ENCODE measurements at regions not wholly inside any gene's neighbourhood (a gene's known extent, or its start where the extent isn't known, plus 50 kb on each side); places are given as distances from the start of the nearest gene placed in this dataset.
"Not testable (repeated sequence)": the region's sequence is repeated elsewhere in the genome, so short reads cannot be mapped to it uniquely, and the experiment has no call there.

DNA sequence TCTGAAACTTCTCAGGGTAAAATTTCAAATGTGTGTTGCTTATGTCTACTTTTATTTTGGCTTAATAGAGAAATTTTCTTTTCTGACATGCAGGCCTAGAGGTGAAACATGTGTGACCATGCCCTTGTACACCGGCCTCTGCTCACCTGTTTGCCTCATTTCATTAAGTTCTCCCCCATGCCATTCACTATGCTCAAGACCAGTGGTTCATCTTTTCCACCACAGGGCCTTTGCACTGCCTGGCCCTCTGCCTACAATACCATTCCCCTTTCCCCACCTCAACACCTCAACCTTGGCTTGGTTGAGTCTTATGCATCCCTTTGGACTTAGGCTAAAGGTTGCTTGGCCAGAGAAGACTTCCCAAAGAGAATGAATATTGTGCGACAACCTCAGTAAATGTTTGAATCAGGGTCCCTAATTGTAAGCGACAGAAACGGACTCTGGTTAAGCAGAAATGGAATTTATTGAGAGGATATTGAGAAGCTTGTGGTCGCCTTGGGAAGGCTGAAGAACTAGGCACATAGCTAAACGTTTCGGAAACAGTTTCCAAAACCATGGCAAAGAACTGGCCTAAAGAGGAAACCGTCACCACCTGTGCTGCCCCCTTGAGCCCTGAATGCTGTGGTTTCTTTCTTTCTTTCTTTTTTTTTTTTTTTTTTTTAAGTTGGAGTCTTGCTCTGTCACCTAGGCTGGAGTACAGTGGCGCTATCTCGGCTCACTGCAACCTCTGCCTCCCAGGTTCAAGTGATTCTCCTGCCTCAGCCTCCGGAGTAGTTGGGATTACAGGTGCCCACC, 152.2 kb downstream of the SOX4 start:
- no peak for DNase-seq

DNA sequence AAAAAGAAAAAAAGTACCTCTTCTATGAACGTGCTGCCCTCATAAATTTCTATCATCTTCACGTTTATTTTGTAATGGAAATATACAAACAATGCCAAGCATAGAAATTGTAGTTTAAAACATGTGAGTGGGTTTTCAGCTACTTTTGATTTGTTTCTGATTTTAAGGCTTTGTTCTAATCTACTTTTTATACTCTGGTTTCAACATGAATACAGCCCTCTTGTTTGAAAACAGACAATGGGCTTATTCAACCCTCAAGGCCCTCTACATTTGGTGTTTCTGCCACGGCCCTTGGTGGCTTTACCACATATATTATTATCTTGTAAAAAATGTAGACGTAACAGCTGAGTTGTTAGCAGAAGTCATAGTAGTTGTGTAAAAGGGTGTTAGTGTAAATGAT, 153.9 kb downstream of the SOX4 start:
- no peak for DNase-seq

GRCh38 chr6:21748343-21749056, 154.9 kb downstream of the SOX4 start:
- DNase-seq, result peak; percentile 38

- no peak for DNase-seq
These were observed 156.2 kb downstream of the SOX4 start for GRCh38 chr6:21749754-21750153.

DNA sequence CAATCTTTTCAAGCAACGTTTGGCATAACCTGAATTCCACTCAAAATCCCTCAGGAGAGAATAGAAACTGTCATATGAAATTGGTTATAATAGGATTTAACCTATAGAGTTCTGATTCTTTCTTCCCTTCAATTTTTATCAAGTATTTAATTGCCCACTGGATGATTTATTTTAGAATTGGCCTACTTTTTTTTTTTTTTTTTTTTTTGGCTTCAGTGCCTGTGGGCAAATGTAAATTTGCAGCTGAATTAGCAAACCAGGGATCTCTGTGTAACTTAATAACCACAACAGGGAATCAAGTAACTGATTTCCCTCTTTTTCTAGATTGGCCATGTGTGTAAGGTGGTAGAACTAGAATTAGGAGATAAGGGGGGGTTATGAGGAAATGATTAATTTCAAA, 157.0 kb downstream of the SOX4 start:
- DNase-seq, result no peak

DNA sequence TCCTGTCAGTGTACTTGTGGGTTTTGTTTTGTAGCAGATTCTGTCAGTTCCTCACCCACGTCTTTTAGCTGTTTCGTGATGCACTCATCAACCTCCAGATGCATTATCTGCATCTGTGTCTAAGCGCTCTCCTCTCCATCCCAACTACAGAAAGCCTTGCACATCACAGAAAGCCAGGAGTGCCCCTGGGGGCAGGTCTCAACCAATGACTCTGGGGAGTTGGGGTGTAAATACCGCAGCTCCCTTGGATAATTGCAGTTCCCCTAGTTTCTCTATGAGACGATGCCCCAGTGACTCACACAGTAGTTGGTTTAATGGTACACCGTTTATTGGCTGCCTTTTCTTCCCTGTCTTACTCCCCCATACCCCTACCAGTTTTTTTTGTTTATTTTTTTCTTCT, 158.1 kb downstream of the SOX4 start:
- no peak for DNase-seq

DNA sequence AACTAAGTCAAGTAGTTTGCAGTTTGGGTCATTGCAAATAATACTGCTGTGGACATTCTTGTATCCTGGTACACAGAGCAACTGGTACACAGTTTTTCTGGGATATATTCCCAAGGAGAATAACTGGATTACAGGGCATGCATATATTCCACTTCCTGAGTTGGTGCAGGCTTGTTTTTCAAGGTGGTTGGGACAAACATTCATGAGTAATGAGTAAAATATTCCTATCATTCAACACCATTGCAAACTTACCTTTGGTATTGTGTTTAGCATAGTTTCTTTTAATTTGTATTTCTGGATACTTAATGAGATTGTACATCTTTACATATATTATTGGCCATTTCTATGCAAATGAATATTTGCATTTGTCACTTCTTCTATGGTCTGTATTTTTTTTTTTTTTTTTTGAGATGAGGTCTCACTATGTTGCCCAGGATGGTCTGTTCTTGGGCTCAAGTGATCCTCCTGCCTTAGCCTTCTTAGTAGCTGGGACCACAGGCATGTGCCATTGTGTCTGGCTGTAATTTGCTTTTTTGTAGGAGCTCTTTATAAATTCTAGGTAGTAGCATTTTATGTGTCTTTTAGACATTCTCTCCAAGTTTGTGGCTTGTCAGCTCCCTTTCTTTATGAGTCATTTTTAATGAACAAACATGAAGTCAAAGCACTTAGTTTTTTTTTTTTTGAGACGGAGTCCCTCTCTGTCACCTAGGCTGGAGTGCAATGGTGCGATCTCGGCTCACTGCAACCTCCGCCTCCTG, 158.7 kb downstream of the SOX4 start:
- DNase-seq, result no peak

GRCh38 chr6:21753241-21754108, 159.9 kb downstream of the SOX4 start:
- no peak for DNase-seq

DNA sequence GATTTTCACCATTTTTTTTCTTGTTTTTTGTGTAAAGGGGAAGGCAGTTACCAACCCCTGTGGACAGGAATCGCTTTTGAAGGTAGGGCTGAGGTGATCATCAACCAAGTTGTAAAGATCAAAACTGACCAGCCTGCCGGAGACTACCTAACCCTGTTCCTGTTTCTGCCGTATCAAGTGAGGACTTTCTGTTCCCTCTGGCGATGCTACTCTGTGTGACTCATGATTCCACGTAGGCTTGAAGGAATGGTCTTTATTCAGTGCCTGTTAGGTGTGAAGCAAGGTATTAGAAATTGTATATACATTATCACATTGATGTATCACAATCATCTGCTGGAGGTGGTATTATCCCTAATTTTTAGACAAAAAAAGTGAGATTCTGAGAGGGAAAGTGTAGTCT, 161.3 kb downstream of the SOX4 start:
- no peak for DNase-seq

DNA sequence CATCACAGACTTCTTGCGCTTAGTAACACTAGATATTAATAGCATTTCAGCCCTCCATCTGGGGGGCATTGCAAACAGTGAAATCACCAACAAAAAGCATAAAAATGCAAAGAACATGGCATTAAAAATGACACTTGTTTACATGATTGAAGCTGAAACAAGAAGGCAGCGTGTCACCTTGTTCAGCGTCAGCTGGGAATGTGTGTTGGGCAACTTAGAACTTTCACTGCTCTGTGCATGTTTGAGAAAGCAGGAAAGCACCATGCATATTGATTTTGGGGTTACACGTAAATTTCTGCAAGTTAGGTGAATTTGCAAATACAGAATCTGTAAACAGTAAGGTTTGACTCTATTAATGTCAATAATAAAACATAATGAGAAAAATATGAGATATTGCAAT, 162.9 kb downstream of the SOX4 start:
- no peak for DNase-seq

DNA sequence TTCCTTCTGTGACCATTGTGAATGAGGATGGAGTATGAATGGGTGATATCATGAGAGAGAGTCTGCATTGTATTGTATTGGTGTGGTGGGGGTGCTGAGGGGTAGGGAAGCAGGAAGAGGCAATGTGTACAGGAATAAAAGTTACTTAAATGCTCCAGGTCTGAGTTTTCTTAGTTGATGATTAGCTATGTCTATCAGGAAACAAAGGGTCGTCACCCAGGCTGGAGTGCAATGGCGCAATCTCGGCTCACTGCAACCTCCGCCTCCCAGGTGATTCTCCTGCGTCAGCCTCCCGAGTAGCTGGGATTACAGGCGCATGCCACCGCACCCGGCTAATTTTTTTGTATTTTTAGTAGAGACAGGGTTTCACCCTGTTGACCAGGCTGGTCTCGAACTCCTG, 163.8 kb downstream of the SOX4 start:
- DNase-seq, result not testable (repeated sequence)

- DNase-seq, result no peak
These were observed 166.2 kb downstream of the SOX4 start for GRCh38 chr6:21759721-21760120.

- DNase-seq, result not testable (repeated sequence)
These were observed 167.6 kb downstream of the SOX4 start for GRCh38 chr6:21761053-21761730.

- no peak for DNase-seq
These were observed 171.4 kb downstream of the SOX4 start for GRCh38 chr6:21764989-21765388.

- no peak for DNase-seq
These were observed 174.5 kb downstream of the SOX4 start for GRCh38 chr6:21767891-21768648.

GRCh38 chr6:21769405-21769861, 175.9 kb downstream of the SOX4 start:
- peak; percentile 95 for DNase-seq

DNA sequence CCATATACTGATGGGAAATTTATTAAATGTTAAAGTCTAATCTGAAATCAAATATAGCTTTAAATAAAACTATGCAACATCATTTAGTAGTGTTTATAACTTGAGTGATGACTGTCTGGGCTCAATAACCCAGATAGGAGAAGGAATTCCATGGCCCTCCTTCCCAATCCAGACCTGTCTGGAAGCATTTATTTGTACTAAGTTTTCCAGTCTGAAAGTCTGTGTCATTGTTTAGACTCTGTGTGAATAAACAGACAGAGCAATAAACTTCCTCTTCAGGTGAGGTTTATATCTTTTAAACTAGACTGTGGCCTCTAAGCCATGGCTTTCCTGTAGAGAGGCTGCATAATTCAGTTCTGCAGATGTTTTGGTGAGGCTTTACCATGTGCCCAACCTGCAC, 176.4 kb downstream of the SOX4 start:
- DNase-seq, result no peak

GRCh38 chr6:21771626-21772320, 178.2 kb downstream of the SOX4 start:
- DNase-seq, result no peak

- DNase-seq, result no peak
These were observed 178.9 kb downstream of the SOX4 start for GRCh38 chr6:21772477-21772876.

DNA sequence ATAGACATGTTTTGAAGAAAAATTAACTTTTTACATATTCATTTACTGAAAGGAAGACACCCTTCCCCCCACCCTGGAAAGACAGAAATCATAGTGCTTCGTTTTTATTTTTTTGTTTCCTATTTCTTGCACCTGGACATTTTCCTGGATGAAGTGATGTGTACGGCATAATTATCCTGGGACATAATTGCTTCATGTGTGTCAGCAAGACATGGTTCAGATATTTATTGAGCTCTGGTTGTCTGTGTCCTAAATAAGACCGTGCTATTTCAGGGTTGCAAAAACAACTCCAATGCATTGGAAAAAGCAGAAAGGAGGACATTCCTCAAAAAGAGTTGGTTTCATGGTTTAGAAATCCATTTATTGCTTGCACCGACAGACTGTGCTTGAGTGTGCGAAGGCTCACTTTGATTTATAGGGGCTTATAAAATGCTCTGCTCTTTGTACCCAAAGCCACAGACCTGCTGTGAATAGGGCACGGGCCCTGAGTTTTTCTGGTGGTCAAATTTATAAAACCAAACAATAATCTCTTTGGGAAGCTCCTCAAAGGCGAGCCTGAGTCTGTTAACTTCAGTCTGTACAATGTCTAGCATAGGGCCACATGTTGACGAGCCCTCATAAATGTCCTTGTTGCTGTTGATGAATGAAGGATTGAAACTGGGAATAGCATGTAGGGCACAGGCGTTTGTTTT, 179.5 kb downstream of the SOX4 start:
- no peak for DNase-seq

Measured in NCI-H446 treated with DMSO at 0.1 percent for 48 hours (cell line).